H1 (cell line): ENCODE measurements at regions not wholly inside any gene's neighbourhood (a gene's known extent, or its start where the extent isn't known, plus 50 kb on each side); places are given as distances from the start of the nearest gene placed in this dataset.

Experiments used
- CTCF ChIA-PET: fragments of 300-600 bp; sonication (Branson Sonifier 250); formaldehyde crosslinking; loops from one replicate; lab custom pipeline; 2021; ENCODE audit not compliant: partially characterized antibody; lab: Charles Lee
- POLR2A ChIA-PET: fragments of 300-600 bp; sonication (Branson Sonifier 250); formaldehyde crosslinking; loops from one replicate; lab custom pipeline; 2021; ENCODE audit warnings: inconsistent platforms; ENCODE audit not compliant: partially characterized antibody; lab: Charles Lee
- DNase-seq, 2 experiments: peaks; one replicate each; pipeline versions ENCODE4 v3.0.0 to v3.0.0-alpha.2; 2010 to 2022; ENCODE audit warnings: low spot score in 2 of 2, low read depth in 1 of 2, mixed read lengths in 1 of 2
- FAIRE-seq: peaks from 2 replicates; lab custom pipeline; 2011; peaks lifted over from hg19 to GRCh38; lab: Jason Lieb, UNC
- H2AFZ ChIP-seq: 2 replicates; pipeline ENCODE4 v1.8.1; 2012; ENCODE audit warnings: low read length, inconsistent platforms
- H2AK5ac ChIP-seq: 2 replicates; pipeline ENCODE4 v1.6.1; 2013; ENCODE audit warnings: low read depth, low read length
- H2BK120ac ChIP-seq: replicated peaks from 2 replicates; pipeline ENCODE3; 2013; ENCODE audit warnings: low read depth, low read length, inconsistent platforms
- H2BK12ac ChIP-seq: 2 replicates; pipeline ENCODE4 v1.6.1; 2013; ENCODE audit warnings: low read depth, low read length
- H2BK15ac ChIP-seq: 2 replicates; pipeline ENCODE4 v1.6.1; 2013; ENCODE audit warnings: low read length
- H2BK20ac ChIP-seq: 2 replicates; pipeline ENCODE4 v1.6.1; 2013; ENCODE audit warnings: low read length
- H2BK5ac ChIP-seq: 2 replicates; pipeline ENCODE4 v1.6.1; 2013; ENCODE audit warnings: low read depth, low read length
- H3K14ac ChIP-seq: 2 replicates; pipeline ENCODE4 v1.6.1; 2013; ENCODE audit warnings: inconsistent platforms; ENCODE audit not compliant: insufficient read length
- H3K18ac ChIP-seq: 2 replicates; pipeline ENCODE4 v1.6.1; 2013; ENCODE audit warnings: low read length; ENCODE audit errors: extremely low read depth
- H3K23ac ChIP-seq: 2 replicates; pipeline ENCODE4 v1.6.1; 2013; ENCODE audit warnings: inconsistent platforms; ENCODE audit not compliant: insufficient read length
- H3K23me2 ChIP-seq: 2 replicates; pipeline ENCODE4 v1.6.1; 2013; ENCODE audit warnings: low read depth, low read length
- H3K27ac ChIP-seq: 2 replicates; pipeline ENCODE4 v1.6.1; 2011; ENCODE audit warnings: low read depth, low read length, inconsistent platforms
- H3K27me3 ChIP-seq, 4 experiments: replicated peaks in 1 of 4; 1 replicate in 1 of 4; 2 replicates in 3 of 4; pipeline versions ENCODE4 v1.6.1 to v1.8.1; 2011 to 2013; ENCODE audit warnings: low read length in 3 of 4, mild to moderate bottlenecking in 3 of 4, inconsistent platforms in 2 of 4, mixed read lengths in 2 of 4, moderate library complexity in 1 of 4; ENCODE audit not compliant: control insufficient read depth in 3 of 4, insufficient read depth in 3 of 4; ENCODE audit errors: extremely low read depth in 1 of 4
- H3K36me3 ChIP-seq, 4 experiments: 2 replicates each; pipeline versions ENCODE4 v1.6.1 to v1.8.1; 2011 to 2013; ENCODE audit warnings: mild to moderate bottlenecking in 4 of 4, low read length in 3 of 4, moderate library complexity in 2 of 4, control low read depth in 1 of 4, inconsistent platforms in 1 of 4; ENCODE audit not compliant: insufficient read depth in 4 of 4, control insufficient read depth in 2 of 4
- H3K4ac ChIP-seq: replicated peaks from 2 replicates; pipeline ENCODE3; 2013; ENCODE audit warnings: low read length, low read depth, mixed read lengths, inconsistent platforms; ENCODE audit not compliant: insufficient read length
- H3K4me1 ChIP-seq, 4 experiments: replicated peaks in 1 of 4; 1 replicate in 1 of 4; 2 replicates in 3 of 4; pipeline versions ENCODE4 v1.6.1 to v1.8.1; 2011 to 2013; ENCODE audit warnings: low read length in 3 of 4, inconsistent platforms in 2 of 4, mixed read lengths in 1 of 4; ENCODE audit not compliant: insufficient read depth in 4 of 4, control insufficient read depth in 3 of 4
- H3K4me2 ChIP-seq, 2 experiments: 2 replicates each; pipeline versions ENCODE4 v1.6.1 to v1.8.1; 2011 to 2013; ENCODE audit warnings: low read depth in 2 of 2, low read length in 2 of 2, control low read depth in 1 of 2, inconsistent platforms in 1 of 2, mild to moderate bottlenecking in 1 of 2; ENCODE audit not compliant: insufficient read depth in 1 of 2
- H3K4me3 ChIP-seq, 4 experiments: fragments of 200-600, 300-600 bp in 1 of 4; sonication (generic), shearing (Covaris generic), sonication (Bioruptor Twin) in 1 of 4; 2 replicates each; pipeline versions ENCODE4 v1.5.1 to v1.8.1; 2011 to 2016; ENCODE audit warnings: low read length in 4 of 4, low read depth in 3 of 4, control low read depth in 2 of 4, inconsistent platforms in 2 of 4, mild to moderate bottlenecking in 2 of 4, mixed read lengths in 1 of 4, moderate library complexity in 1 of 4; ENCODE audit not compliant: insufficient read depth in 2 of 4; ENCODE audit errors: extremely low read depth in 1 of 4
- H3K56ac ChIP-seq: replicated peaks from 2 replicates; pipeline ENCODE3; 2013; ENCODE audit warnings: low read depth, mild to moderate bottlenecking, mixed read lengths, low read length, inconsistent platforms; ENCODE audit not compliant: insufficient read length
- H3K79me1 ChIP-seq: 2 replicates; pipeline ENCODE4 v1.6.1; 2013; ENCODE audit warnings: low read depth, low read length, control low read depth
- H3K79me2 ChIP-seq, 2 experiments: 2 replicates each; pipeline versions ENCODE4 v1.6.1 to v1.8.1; 2012 to 2013; ENCODE audit warnings: low read length in 2 of 2, mild to moderate bottlenecking in 2 of 2, inconsistent platforms in 1 of 2; ENCODE audit not compliant: insufficient read depth in 2 of 2, control insufficient read depth in 1 of 2
- H3K9ac ChIP-seq, 4 experiments: replicated peaks in 1 of 4; 1 replicate in 1 of 4; 2 replicates in 3 of 4; pipeline versions ENCODE4 v1.6.1 to v1.8.1; 2011 to 2013; ENCODE audit warnings: low read depth in 3 of 4, low read length in 3 of 4, control low read depth in 2 of 4, mild to moderate bottlenecking in 2 of 4, moderate library complexity in 2 of 4, inconsistent platforms in 1 of 4; ENCODE audit errors: extremely low read depth in 1 of 4
- H3K9me3 ChIP-seq, 2 experiments: 2 replicates each; pipeline versions ENCODE4 v1.6.1 to v1.8.1; 2012 to 2013; ENCODE audit warnings: mild to moderate bottlenecking in 2 of 2, moderate library complexity in 2 of 2, control low read depth in 1 of 2, inconsistent platforms in 1 of 2, low read depth in 1 of 2, low read length in 1 of 2, mixed read lengths in 1 of 2; ENCODE audit not compliant: insufficient read depth in 2 of 2
- H4K20me1 ChIP-seq, 2 experiments: replicated peaks in 1 of 2; 2 replicates each; pipeline versions ENCODE3 to v1.8.1; 2011 to 2013; ENCODE audit warnings: inconsistent platforms in 2 of 2, low read length in 2 of 2, mild to moderate bottlenecking in 1 of 2; ENCODE audit not compliant: insufficient read depth in 2 of 2, control insufficient read depth in 1 of 2
- H4K5ac ChIP-seq: 2 replicates; pipeline ENCODE4 v1.6.1; 2013; ENCODE audit warnings: low read length, low read depth, mixed read lengths, inconsistent platforms; ENCODE audit not compliant: insufficient read length
- H4K8ac ChIP-seq: 2 replicates; pipeline ENCODE4 v1.8.0; 2013; ENCODE audit warnings: mild to moderate bottlenecking, moderate library complexity, low read length, inconsistent platforms; ENCODE audit not compliant: insufficient read depth; ENCODE audit errors: extremely low read depth
- H4K91ac ChIP-seq: replicated peaks from 2 replicates; pipeline ENCODE3; 2013; ENCODE audit warnings: low read length, mixed read lengths, inconsistent platforms; ENCODE audit not compliant: insufficient read length
- ASH2L ChIP-seq: fragments of 200-600, 300-600 bp; sonication (generic); IDR thresholded peaks from one replicate; pipeline ENCODE4 v1.7.1; 2017; ENCODE audit warnings: low read length
- BACH1 ChIP-seq: IDR thresholded peaks from 2 replicates; pipeline ENCODE4 v1.6.1; 2012; ENCODE audit warnings: low read length, improper control_type of control experiment
- CBX8 ChIP-seq: fragments of 300-800, 300-1000 bp; sonication (generic); IDR thresholded peaks from 2 replicates; pipeline ENCODE4 v1.7.1; 2016; ENCODE audit warnings: low read depth, low read length, borderline replicate concordance
- CEBPB ChIP-seq: IDR thresholded peaks from 2 replicates; pipeline ENCODE4 v1.6.1; 2012; ENCODE audit warnings: low read depth, low read length
- CHD2 ChIP-seq: IDR thresholded peaks from 2 replicates; pipeline ENCODE4 v1.6.1; 2012; ENCODE audit warnings: low read length, improper control_type of control experiment
- EZH2 ChIP-seq: fragments of 200-600 bp; sonication (generic); IDR thresholded peaks from 2 replicates; pipeline ENCODE4 v1.7.1; 2012; ENCODE audit warnings: low read depth, mild to moderate bottlenecking, moderate library complexity, low read length, inconsistent platforms; ENCODE audit not compliant: severe bottlenecking
- GTF2F1 ChIP-seq: IDR thresholded peaks from 2 replicates; pipeline ENCODE4 v1.6.1; 2012; ENCODE audit warnings: low read depth, low read length, improper control_type of control experiment, borderline replicate concordance
- KDM4A ChIP-seq: IDR thresholded peaks from one replicate; pipeline ENCODE4 v1.7.1; 2012; ENCODE audit warnings: low read depth, mild to moderate bottlenecking, moderate library complexity, low read length, inconsistent platforms; ENCODE audit not compliant: severe bottlenecking
- RBBP5 ChIP-seq: IDR thresholded peaks from 2 replicates; pipeline ENCODE4 v1.7.1; 2012; ENCODE audit warnings: low read depth, mild to moderate bottlenecking, inconsistent platforms, low read length, moderate library complexity, borderline replicate concordance
- SIX5 ChIP-seq: IDR thresholded peaks from 2 replicates; pipeline ENCODE4 v1.6.1; 2011; ENCODE audit warnings: mild to moderate bottlenecking, low read depth, low read length
- SP1 ChIP-seq: IDR thresholded peaks from 2 replicates; pipeline ENCODE4 v1.6.1; 2011; ENCODE audit warnings: low read depth, low read length
- SP4 ChIP-seq: IDR thresholded peaks from 2 replicates; pipeline ENCODE4 v1.6.1; 2012; ENCODE audit warnings: low read length, inconsistent platforms
- TAF1 ChIP-seq: IDR thresholded peaks from 2 replicates; pipeline ENCODE4 v1.6.1; 2011; ENCODE audit warnings: mild to moderate bottlenecking, low read depth, low read length
- TAF7 ChIP-seq: optimal IDR thresholded peaks from 2 replicates; pipeline ENCODE3; 2011; ENCODE audit warnings: low read depth, mild to moderate bottlenecking, inconsistent platforms, low read length, moderate library complexity, borderline replicate concordance
- TCF12 ChIP-seq: IDR thresholded peaks from 2 replicates; pipeline ENCODE4 v1.6.1; 2011; ENCODE audit warnings: low read depth, mild to moderate bottlenecking, low read length
- WGBS, 2 experiments: shearing (Covaris generic) in 1 of 2; methylation state at CpG; one replicate each; pipeline versions ENCODE4 v1.1.6 to v1.1.7; 2013 to 2015; ENCODE audit warnings: low lambda C conversion rate in 2 of 2, mixed read lengths in 2 of 2, inconsistent platforms in 1 of 2, low coverage in 1 of 2, missing lambda C conversion rate in 1 of 2; ENCODE audit not compliant: insufficient replicate concordance in 2 of 2, insufficient coverage in 1 of 2, insufficient read length in 1 of 2; ENCODE audit errors: extremely low coverage in 1 of 2, missing lambda C conversion rate in 1 of 2; 5-methylcytosine and 5-hydroxymethylcytosine counted together
- TF ChIP-seq, protein P1 (sequence below): IDR thresholded peaks from 2 replicates; pipeline ENCODE4 v1.6.1; 2011; ENCODE audit warnings: low read length, improper control_type of control experiment

DNA sequence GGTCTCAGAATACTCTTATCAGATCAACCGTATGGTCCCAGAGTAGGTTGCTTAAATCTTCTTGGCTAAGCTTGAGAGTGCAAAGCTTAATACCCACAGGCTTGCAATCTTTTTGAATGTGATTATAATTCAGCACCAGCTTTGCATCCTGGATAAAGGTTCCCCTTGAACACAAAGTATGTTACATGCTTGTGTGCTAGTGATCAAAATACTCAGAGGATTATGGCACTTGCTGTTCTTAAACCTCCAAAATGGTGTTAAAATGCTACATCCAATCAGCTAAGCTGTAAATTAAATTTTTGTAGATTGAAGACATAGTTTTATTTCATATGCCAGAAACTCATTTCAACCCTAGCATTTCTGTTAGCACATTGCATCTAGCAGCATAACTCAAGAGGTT, 812.2 kb upstream of the TENM3 start:
- no peaks in the 10 kb centered on the region for H3K27me3 ChIP-seq
- 93% methylated on average over 1 of the region's 1 CpG; no CpG with 5 or more reads in 1 of the 2 experiments for WGBS, 2 experiments
- H4K5ac ChIP-seq: no peak overlapping the region
- H3K56ac ChIP-seq: no peak overlapping the region
- H3K18ac ChIP-seq: no peak overlapping the region
- peaks cover 0 to 6% (median 6%) of the 10 kb centered on the region in 4 experiments; a peak in 6 of 7 replicates for H3K4me1 ChIP-seq
- POLR2A ChIA-PET: no interaction called here
- no peak overlapping the region for H2BK20ac ChIP-seq
- no peak overlapping the region for H3K4me2 ChIP-seq
- H2BK15ac ChIP-seq: no peak overlapping the region
- H2AFZ ChIP-seq: no peak overlapping the region
- CTCF ChIA-PET: no interaction called here
- H3K23me2 ChIP-seq: no peaks in the 10 kb centered on the region
- no peak overlapping the region for H2BK120ac ChIP-seq
- H4K91ac ChIP-seq: no peak overlapping the region
- H4K20me1 ChIP-seq: no peaks in the 10 kb centered on the region
- H3K9me3 ChIP-seq: no peaks in the 10 kb centered on the region
- H3K79me2 ChIP-seq: no peaks in the 10 kb centered on the region
- H2BK5ac ChIP-seq: no peak overlapping the region
- no peak overlapping the region for H3K4me3 ChIP-seq
- no peak overlapping the region for H3K27ac ChIP-seq
- FAIRE-seq (no peak), DNase-seq (no peak)
- H3K23ac ChIP-seq: no peak overlapping the region
- no peak overlapping the region for H3K14ac ChIP-seq
- H4K8ac ChIP-seq: no peak overlapping the region
- H2AK5ac ChIP-seq: no peak overlapping the region
- H3K4ac ChIP-seq: no peak overlapping the region
- H3K36me3 ChIP-seq: no peaks in the 10 kb centered on the region
- H3K9ac ChIP-seq: no peak overlapping the region
- no peak overlapping the region for H2BK12ac ChIP-seq
- no peaks in the 10 kb centered on the region for H3K79me1 ChIP-seq
- TF ChIP-seq GTF2F1 (no peak), CBX8 (no peak), CHD2 (no peak), TAF1 (no peak), ASH2L (no peak), CEBPB (no peak), SIX5 (no peak), EZH2 (no peak), SP1 (no peak), RBBP5 (no peak), BACH1 (no peak), SP4 (no peak), KDM4A (no peak), TCF12 (no peak), TAF7 (no peak)
- TF ChIP-seq, protein P1, sequence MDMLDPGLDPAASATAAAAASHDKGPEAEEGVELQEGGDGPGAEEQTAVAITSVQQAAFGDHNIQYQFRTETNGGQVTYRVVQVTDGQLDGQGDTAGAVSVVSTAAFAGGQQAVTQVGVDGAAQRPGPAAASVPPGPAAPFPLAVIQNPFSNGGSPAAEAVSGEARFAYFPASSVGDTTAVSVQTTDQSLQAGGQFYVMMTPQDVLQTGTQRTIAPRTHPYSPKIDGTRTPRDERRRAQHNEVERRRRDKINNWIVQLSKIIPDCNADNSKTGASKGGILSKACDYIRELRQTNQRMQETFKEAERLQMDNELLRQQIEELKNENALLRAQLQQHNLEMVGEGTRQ: no peak
